Hepatocyte (in vitro differentiated cells): ENCODE measurements at regions not wholly inside any gene's neighbourhood (a gene's known extent, or its start where the extent isn't known, plus 50 kb on each side); places are given as distances from the start of the nearest gene placed in this dataset.

ENCODE experiments used
- CTCF ChIP-seq: fragments of 200-600 bp; sonication (generic); IDR thresholded peaks from 2 replicates; pipeline ENCODE4 v1.5.1; 2016; ENCODE audit warnings: antibody characterized with exemption, mild to moderate bottlenecking; ENCODE audit not compliant: poor library complexity
- EZH2 ChIP-seq: fragments of 200-600 bp; sonication (generic); IDR thresholded peaks from 2 replicates; pipeline ENCODE4 v1.6.1; 2016; ENCODE audit warnings: antibody characterized with exemption, mild to moderate bottlenecking, borderline replicate concordance

- TF ChIP-seq CTCF (no peak), EZH2 (no peak)
Observed at GRCh38 chr2:200243441-200243840, 63.1 kb upstream of the SPATS2L start.
